ENCODE measurements at regions not wholly inside any gene's neighbourhood (a gene's known extent, or its start where the extent isn't known, plus 50 kb on each side); places are given as distances from the start of the nearest gene placed in this dataset.
"Not testable (repeated sequence)": the region's sequence is repeated elsewhere in the genome, so short reads cannot be mapped to it uniquely, and the experiment has no call there.

DNA sequence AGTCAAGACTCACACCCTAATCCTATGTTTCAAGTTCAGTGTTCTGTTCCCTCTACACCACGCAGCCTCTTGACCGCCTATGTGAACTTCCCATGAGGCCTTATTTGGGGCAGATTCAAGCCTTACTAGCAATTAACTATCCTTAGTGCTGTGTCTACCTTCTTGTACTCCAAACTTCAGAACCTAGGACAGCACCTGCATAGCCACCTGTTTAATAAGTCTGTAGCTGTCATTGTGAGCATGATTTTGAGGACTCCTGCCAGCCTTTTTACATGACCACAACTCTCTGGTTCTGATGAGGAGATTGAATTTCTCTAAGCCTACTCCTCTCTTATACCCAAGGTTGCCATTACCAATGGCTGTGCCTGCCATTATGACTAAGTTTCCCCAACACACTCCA is 50.8 kb upstream of the PCSK1 start:
- DNase-seq = no peak

DNA sequence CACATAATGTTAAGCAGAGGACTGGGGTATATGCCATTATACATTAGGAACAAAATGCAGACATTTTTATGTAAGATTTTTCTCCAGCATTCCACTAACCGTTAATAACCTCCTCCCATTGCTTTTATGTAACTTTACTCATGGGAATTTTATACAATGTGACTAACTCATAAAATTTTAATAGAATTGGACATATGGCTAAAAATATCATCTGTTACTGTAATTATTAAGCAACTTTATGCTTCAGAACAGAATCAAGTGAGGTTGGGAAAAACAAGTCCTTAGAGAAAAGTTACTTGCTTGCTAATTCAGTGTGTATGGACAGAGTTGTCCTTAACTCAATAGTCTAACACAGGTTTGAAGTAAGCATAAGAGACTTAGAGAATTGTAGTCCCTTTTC is 54.8 kb upstream of the PCSK1 start:
- DNase-seq = no peak

DNA sequence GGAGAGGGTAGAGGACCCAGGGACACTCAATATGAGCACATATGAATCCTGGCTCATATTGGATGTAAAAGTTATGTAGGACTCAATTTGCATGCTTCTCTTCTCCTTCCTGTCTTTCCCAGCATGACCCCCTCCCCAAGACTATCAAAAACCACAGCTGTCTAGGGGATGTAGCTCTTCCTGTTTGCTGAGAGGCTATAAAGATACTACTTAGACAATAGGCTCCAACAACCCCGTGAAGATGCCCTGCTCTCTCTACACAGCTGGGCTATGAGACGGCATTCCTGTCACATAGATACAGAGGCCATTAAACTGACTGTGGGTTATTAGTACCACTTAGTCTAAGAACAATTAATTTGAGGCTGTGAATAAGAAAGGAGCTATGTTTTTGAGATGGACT is 56.5 kb upstream of the PCSK1 start:
- no peak for DNase-seq

DNA sequence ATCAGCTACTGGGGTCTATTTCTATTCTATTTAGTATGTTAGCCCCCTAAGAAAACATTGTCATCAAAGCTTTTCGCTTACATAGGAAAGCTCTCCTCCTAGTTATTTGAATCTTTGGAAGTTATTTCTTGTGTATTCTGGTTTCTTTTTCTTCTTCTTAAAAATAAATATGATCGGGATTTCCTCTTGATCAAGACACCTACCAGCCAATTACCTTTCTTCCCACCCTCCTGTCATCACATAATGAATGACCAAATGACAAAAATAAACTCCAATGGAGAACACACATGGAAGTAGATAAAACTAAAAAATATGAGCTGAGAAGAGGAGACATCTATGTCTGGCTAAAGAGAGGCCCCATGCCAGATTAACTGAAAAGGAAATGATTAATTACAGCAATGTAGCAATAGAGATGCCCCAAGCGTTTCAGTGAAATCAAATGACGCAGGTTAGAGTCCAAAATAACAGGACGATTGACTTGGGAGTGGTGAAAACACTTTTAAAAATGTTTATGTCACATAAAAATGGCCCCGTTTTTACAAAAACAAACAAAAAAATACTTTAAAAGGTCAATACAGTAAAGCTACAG is 59.5 kb upstream of the PCSK1 start:
- DNase-seq = no peak

DNA sequence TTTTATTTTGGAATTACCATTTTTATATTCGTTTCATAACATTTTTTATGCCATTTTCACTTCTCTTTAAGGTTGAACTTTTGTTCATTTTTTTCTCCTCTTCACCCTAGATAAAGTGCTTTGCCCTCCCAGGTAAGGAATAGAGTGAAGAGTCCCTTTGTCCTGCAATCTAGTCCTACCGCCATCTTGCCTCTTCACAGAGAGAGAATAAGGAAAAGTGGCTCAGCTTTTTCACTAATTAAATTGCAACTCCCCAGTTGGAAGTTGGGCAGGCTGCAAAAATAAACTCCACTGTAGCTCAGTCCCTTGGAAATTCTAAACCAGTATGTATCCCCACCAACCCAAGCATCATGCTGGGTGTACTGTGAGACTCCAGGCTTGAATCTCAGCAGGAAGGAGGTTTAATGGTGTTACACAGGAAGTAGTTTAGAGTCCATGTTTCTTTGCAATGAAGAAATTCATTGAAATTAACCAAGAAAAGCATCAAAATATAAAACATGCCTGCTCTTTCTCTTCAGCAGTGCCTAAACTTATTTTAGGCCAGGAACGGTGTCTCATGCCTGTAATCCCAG is 60.3 kb upstream of the PCSK1 start:
- DNase-seq = no peak

DNA sequence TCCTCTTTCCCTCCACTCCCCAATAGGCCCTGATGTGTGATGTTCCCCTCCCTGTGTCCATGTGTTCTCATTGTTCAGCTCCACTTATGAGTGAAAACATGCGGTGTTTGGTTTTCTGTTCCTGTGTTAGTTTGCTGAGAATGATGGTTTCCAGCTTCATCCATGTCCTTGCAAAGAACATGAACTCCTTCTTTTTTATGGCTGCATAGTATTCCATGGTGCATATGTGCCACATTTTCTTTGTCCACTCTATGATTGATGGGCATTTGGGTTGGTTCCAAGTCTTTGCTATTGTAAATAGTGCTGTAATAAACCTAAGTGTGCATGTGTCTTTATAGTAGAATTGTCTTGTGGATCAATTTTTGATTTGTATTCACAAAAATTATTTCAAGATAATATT is 62.4 kb upstream of the PCSK1 start:
- not testable (repeated sequence) for DNase-seq

DNA sequence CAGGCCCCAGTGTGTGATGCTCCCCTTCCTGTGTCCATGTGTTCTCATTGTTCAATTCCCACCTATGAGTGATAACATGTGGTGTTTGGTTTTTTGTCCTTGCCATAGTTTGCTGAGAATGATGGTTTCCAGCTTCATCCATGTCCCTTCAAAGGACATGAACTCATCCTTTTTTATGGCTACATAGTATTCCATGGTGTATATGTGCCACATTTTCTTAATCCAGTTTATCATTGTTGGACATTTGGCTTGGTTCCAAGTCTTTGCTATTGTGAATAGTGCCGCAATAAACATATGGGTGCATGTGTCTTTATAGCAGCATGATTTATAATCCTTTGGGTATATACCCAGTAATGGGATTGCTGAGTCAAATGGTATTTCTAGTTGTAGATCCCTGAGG is 64.0 kb upstream of the PCSK1 start:
- DNase-seq = not testable (repeated sequence)

DNA sequence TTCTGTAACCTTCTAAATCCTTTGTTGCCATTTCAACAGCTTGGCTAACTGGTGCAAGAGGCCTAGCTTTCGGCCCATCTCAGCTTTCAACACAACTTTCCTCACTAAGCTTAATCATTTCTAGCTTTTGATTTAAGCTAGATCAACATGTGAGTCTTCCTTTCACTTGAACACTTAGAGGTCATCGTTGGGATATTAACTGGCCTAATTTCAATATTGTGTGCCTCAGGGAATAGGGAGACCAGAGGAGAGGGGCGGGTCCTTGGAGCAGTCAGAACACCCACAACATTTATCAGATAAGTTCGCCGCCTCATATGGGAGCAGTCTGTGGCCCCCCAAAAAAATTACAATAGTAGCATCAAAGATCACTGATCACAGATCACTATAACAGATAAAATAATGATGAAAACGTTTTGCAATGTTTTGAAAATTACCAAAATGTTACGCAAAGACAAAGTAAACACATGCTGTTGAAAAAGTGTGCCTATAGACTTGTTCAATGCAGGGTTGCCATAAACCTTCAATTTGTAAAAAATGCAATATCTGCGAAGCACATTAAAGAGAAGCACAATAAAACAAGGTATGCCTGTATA is 66.8 kb upstream of the PCSK1 start:
- DNase-seq = no peak

DNA sequence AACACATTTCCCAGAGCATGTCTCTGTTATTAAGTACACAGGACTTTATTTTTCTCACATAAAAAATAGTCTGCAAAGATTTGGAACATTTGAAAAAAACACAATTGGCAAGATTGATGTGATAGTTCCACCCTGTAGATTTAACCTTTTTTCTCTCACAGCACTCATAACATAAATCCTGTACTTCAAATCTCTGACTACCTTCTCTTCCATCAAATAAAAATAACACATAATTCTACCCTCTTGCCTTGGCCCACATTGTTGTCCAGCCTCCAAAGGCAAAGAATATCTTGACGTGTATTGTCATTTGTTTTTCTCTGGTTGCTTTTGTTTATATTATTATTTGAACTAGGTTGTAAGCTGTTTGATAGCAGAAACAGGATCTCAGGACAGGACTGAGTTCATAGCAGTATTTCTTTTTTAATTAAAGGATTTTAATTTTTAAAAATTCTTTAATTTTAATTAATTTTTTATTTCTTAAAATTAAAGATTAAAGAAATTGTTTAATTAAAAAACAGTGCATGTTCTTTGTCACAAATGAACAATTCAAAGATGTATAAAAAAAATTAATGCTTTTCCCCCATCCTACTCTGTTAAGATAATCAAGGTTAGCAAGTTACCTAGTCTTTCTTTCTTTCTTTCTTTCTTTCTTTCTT is 69.1 kb upstream of the PCSK1 start:
- no peak for DNase-seq

DNA sequence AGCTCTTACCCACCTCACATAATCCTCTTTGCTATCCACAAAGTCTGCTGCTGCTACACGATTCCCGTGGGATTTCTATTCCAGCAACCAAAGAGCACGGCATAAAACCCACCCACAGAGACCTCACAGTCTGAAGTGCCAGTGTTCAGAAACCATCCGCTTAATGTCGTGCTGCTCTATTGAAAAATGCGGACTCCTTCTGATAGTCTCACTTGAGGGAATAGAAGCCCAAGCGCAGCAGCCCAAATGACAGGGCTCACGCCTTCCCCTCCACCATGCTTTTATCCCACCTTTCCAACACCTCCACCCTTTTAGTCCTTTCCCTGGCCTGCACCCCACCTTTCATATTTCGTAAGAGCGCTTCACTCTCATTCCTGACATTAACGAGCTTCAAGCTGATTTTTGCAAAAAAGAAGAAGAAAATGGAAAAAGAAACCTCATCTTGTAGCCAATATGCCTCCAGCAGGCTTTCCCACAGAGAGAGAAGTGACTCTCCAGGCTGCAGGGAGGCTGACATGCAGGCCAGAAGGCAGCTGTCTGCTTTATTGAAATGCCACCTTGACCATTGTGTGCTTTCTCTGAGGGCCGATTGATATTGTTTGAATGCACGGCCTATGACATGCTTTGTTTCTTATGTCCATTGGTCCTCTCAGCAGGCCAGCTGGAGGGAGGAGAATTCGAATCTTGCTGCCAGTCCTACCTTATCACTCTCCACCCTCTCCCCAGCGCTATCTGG is 70.6 kb upstream of the PCSK1 start:
- no peak for DNase-seq

DNA sequence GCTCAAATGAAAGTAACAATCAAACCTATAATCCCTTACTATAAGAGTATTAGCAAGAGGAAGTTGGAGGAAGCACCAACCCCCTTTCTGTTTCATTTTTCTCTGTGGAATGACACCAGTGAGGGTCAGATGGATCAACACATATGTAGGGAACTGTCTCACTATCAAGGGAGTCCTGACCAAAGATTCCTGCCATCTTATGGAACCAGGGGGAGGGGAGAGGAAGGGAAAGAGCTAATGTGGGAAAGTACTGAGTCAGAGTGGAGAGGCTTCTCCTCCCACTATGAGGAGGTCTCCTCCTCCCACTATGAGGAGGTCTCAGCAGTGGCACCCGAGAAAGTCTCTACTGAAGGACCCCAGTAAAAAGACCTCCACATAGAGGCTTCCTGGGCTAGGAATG is 73.3 kb upstream of the PCSK1 start:
- no peak for DNase-seq

DNA sequence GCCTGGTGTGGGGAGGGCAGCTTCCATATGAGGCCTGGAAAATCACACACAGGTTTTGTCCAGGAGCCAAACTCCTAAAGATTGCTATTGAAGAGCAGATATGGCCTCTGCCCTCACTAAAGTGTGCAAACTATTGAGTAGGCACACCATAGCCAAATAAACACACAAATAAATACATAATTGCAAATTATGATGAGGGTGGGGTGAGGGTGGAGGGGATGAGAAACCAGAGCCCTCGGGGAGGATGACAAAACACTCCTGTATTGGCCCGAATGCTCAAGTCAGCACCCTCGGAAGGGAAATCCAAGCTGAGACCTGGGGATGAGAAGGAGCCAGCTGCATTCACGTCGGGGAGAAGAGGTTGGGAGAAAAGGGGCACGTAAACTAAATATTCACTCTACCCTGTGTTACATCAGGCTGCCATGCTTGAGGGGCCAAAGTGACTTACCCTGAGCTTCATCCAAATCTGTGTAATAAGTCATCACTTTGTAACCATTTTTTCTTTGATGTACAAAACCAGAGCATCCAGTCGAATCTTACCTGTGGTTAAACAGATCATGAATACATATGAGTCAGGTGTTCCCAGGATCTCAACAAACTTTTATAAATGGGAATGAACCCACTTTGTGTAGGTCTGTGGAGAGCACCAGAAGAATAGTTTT is 73.9 kb upstream of the PCSK1 start:
- no peak for DNase-seq

DNA sequence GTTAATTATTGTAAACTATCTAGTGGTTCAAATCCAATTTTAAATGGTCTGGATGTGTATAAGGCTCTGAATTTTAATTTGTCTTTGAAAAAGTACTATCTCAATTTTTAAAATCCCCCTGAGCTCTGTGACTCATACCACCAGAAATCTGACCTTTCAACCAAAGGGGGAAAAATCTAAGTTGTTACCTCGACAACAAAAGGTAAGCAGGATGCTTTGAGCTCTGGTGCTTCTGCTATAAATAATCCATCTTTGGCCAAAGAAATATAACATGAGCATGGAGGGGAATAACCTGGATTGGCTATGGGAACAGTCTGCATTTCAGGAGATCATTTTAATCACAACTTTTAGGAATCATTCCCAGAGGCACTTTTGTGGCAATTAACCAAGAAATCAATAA is 76.3 kb upstream of the PCSK1 start:
- no peak for DNase-seq

DNA sequence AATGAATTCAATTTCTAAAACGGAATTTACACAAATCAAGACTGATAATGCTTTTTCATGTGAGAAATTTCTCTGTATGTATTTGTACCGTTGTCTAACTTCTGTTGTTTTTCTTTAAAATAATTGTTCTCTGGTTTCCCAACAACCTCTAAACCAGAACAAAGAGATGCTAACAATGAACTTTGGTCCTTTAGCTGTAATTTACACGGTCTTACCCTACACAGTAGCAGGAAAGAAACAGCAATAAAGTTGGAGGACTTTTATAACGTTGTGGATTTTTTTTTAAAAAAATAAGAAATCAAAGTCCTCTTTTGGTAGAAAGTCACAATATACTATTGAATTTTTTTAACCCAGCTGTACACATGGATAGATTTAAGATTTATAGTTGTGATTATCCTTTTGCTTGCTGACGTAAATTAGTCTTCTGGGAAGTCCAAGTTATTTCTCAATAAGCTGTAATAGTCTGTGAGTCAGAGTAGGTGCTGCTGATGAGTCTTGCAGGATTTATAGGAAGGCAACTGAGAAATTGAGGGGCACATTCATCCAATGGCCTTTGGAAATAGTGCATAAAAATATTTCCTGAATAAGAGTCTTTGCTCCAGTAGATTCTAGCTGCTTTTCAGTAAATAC is 76.8 kb upstream of the PCSK1 start:
- DNase-seq = no peak

DNA sequence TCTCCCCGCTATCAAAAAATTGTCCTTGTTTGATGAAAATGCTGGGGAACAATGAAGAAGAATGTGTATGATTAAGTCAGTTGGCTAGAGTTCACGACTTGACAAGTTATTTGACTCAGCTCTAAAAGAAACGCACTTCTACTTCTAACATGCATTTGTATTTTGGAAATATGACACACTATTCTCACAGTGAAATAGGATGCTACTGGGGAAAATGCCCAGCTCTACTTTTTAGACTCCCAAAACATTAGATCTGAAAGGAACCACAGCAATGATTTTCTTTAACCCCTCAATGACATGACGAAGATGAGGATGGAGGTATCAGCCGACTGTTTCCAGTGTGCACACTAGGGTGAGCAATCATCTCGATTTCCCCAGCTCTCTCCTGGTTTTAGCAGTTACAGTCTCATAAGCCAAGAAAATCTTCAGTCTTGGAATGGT is 83.6 kb upstream of the PCSK1 start:
- DNase-seq = no peak

DNA sequence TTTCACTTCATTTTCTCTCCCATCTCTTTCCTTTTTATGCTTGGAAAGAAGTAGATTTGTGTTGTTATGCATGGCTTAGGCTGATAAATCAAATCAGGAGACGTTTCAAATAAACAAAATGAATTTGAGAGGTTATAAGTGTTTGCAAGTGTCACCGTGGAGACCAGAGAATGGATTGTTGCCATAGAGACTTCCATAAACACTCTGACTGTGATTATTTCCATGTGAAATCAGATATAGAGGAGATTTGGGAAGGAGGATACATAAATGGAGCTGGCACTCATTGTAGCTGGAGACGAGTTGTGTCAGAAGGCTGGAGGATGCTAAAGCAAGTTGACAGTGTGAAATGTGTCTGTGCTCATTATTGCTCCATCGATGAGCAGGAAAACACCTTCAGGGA is 84.2 kb upstream of the PCSK1 start:
- DNase-seq = no peak

DNA sequence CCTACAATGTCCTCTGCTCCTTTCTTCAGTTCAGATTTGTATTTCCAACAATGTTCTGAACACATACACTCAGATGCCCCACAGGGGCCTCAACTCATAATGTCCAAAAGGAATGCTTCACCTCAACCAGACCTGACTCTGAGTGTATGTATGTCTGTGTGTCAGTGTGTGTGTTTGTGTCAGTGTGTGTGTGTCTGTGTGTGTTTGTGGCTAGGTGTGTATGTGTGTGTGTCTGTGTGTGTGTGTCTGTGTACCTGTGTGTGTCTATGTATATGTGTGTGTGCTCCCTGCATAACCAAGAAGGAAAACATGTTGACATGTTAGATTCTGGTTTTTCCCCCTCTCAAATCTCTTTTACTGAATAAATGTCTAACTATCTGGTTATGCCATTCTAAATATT is 87.3 kb upstream of the PCSK1 start:
- no peak for DNase-seq

DNA sequence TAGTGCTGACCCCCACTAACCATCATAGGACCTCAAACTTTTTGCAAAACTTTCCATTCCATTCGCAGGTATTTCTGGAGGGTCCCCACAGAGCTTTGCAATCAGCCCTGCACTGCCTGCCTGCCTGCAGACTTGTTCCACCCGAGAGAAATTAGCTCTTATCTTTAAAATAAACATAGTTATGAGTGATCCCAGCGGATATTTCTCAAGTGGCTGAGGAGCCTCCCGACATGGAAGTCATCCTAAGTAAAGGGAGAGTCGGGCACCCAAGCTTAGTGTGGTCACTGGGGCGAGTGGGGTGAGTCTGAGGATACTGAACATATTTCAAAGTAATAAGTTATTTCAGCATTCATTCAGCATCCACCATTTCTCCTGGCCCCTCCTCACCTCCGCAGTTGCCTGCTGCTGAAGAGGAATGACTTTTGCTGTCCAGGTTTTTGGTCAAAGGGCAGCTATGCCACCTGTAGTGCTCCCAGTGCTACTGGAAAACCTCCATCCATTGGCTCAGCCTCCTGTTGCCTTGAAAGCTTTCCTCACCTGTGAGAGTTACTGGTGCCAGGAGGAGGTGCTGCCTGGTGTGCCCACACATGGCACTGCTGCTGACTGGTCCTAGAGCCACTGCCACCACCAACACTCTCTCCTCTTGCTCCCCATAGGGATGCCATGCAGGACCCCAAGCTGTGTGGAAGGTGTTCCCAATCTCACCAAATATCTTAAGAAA is 89.7 kb upstream of the PCSK1 start:
- DNase-seq = no peak

DNA sequence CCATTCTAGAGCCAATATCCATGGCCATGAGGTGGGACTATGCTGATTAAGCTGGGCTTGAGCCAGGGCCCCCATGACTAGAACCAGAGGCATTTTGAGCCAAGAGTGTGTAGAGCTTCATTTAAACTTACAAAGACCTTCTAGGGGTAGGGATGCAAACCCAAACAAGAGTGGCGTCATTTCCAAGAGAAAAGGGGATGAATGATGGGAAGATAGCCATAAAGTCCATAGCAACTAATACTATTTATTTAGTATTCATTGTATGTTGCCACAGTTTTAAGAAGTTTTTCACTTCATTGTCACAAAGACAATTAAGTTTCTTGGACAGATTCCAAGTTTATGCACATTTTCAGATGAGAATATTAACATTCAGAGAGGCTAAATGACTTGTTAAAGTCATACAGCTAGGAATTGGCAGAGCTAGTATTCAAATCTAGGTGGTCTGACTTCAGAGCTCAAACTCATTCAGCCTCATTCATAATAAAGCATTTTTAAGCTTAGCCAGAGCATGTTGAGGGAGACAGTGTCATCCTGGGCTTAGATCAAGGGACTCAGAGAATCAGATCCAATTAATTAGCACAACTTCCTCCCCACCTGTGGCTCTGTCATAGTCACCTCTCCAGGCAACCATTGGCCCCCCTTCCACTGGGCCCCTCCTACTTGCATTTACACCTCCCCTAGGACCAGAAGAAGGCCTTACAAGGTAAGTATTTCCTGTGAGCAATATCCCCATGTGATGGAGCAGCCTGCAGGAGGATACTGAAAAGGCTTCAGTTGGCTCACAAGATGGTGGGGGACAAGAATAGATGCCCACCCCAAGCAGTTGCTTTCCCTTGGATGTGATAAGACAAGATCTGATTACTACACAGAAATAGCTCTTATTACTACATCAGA is 95.0 kb upstream of the PCSK1 start:
- no peak for DNase-seq

DNA sequence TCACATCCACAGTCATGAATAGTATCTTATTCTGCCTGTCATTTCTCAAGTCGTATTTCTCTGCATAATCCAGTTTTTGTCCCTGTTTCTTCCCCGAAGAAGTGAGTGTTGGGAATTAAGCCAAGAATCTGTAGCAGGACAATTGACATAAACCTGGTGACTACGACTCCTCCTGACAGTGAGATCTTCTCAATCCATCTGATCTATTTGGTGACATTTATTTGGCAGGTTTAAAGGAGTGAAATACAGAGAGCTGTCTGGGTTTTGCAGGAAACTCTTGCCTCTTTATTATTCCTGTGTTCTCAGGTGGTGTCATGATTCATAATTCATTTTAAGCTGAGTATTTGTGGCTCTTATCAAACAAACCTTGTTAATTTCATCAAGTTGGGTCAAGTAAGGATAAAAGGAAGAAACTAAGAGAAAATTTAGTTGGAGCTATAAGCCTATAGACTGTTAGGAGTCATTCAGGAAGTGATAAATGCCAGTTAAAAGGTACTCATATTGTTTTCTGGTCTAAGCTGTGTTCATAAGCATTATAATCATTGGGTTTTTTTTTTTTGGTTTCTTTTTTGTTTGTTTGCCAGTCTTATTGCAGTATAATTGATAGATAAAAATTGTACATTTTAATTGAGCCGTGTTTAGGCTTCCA is 95.9 kb upstream of the PCSK1 start:
- DNase-seq = no peak
